ENCODE measurements at regions not wholly inside any gene's neighbourhood (a gene's known extent, or its start where the extent isn't known, plus 50 kb on each side); places are given as distances from the start of the nearest gene placed in this dataset.
"Not testable (repeated sequence)": the region's sequence is repeated elsewhere in the genome, so short reads cannot be mapped to it uniquely, and the experiment has no call there.

GRCh38 chr9:39567396-39567795, 211.9 kb downstream of the SPATA31A1 start:
- DNase-seq (ENCODE audit: low spot score): not testable (repeated sequence)

GRCh38 chr9:39568900-39569299, 213.4 kb downstream of the SPATA31A1 start:
- not testable (repeated sequence) for DNase-seq (ENCODE audit: low spot score)

- DNase-seq (ENCODE audit: low spot score): not testable (repeated sequence)
Observed at GRCh38 chr9:39573024-39574022, 217.9 kb downstream of the SPATA31A1 start.

GRCh38 chr9:39579000-39579399, 223.5 kb downstream of the SPATA31A1 start:
- not testable (repeated sequence) for DNase-seq (ENCODE audit: low spot score)

DNA sequence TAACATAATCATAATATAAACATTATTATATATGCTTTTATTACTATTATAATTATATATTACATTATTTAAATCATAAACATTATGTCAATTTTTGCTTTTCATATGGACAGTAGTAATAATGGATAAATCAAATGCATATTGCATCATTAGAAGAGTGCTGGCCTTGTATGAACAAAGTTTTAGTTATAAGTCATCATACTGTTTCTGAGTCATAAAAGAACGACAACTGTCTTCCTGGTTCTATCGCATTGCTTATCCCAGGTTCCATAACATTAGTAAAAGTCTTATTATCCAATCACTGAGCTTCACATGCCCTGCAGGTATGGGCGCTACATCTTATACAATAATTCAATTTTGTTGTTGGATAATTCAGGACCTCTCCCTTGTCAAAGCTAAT, 225.8 kb downstream of the SPATA31A1 start:
- DNase-seq (ENCODE audit: low spot score): not testable (repeated sequence)

- not testable (repeated sequence) for DNase-seq (ENCODE audit: low spot score)
Observed at GRCh38 chr9:39582677-39583412, 227.4 kb downstream of the SPATA31A1 start.

GRCh38 chr9:39583413-39583747, 227.9 kb downstream of the SPATA31A1 start:
- DNase-seq (ENCODE audit: low spot score): not testable (repeated sequence)

GRCh38 chr9:39585233-39585632, 229.8 kb downstream of the SPATA31A1 start:
- DNase-seq (ENCODE audit: low spot score): not testable (repeated sequence)

DNA sequence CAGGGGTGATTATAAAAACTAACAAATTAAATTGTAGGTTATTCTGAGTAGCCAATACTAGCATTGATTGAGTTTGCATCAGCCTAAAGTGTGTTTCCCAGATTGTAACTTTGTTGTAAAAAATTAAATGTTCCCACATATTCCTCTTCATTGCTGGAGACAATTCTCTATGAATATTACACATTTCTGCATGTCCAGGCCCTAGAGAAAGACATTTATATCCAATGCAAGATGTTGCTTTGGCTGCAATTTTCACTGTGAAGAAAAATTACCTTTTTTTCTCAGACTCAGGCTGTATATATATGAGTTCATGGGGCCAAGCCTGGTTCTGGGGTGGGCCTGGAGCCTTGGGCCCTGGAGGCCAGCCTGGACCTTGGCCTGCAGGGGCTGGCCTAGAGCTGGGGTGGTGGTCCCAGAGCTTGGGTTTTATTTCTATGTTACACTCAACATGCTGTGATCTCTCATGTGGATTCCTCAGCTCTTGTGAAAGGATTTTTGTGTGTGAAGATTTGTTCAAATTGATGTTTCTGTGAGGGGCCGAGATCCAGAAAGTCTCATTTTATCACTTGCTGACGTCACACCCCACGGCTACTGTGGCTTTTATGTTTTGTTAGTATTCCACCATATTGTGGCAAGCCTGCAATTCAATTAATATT, 232.5 kb downstream of the SPATA31A1 start:
- peak; percentile 7 for DNase-seq (ENCODE audit: low spot score)

DNA sequence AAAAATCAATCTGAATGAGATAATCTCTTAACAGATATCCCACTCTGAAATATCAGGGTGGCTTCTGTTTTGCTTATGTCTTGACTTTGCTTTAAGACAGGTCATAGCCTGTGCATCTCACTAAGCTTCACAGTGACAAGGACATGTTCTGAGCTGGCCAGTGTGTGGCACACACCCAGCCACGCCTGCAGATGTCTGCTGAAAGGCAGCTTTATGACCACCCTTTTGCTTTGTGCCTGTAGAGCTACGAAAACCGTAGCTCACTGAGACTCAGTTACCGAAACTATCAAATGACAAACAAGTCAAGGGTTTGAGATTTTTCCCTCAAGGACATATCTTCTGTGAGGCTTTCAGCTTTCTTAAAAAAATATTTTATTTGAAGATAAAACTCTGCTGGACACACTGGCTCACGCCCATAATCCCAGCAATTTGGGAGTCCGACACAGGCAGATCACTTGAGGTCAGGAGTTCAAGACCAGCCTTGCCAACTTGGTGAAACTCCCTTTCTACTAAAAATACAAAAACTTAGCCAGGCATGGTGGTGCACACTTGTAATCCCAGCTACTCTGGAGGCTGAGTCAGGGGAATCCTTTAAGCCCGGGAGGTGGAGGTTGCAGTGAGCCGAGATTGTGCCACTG, 233.2 kb downstream of the SPATA31A1 start:
- peak; percentile 4 for DNase-seq (ENCODE audit: low spot score)

DNA sequence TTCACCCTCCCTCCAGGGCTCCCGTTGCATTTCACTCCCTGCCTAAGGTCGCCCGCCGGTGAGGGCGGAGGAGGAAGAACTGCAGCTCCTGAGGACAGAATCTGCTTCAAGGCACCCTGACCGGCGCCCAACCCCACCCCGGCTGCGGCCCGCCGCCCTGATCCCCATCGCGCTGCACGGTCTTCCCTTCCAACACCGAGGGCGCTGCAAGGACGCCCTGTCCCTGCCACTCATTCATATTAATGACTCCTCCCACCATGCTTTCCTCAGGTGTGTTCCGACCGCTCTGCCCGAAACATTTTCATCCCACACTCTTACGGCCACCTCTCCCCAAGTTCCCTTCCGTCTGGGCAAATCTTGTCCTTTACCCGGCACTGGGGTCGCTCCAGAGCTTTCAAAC, 248.6 kb downstream of the SPATA31A1 start:
- DNase-seq (ENCODE audit: low spot score): not testable (repeated sequence)

- DNase-seq (ENCODE audit: low spot score): not testable (repeated sequence)
Observed at GRCh38 chr9:39611449-39612231, 256.2 kb downstream of the SPATA31A1 start.

GRCh38 chr9:39616480-39616879, 261.0 kb downstream of the SPATA31A1 start:
- not testable (repeated sequence) for DNase-seq (ENCODE audit: low spot score)

DNA sequence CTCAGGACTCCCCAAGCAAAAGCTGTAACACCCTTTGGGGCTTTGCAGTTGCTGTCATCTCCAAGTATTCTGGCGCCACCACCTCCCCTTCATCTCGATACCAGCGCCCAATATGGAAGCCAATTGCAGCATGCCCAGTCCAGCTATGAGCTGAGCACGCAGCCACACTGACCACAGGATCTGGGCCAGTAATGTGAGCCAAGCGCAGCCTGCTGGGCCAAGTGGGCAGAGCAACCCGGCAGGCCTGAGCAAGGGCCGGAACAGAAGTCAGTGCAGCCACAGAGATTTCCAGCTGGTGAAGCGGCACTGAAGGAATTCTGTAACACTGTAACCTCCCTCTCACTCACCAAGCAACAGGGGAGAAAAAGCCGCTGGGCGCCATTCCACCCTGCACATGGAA, 268.6 kb downstream of the SPATA31A1 start:
- DNase-seq (ENCODE audit: low spot score): not testable (repeated sequence)

- DNase-seq (ENCODE audit: low spot score): not testable (repeated sequence)
Observed at GRCh38 chr9:39632071-39632470, 276.6 kb downstream of the SPATA31A1 start.

DNA sequence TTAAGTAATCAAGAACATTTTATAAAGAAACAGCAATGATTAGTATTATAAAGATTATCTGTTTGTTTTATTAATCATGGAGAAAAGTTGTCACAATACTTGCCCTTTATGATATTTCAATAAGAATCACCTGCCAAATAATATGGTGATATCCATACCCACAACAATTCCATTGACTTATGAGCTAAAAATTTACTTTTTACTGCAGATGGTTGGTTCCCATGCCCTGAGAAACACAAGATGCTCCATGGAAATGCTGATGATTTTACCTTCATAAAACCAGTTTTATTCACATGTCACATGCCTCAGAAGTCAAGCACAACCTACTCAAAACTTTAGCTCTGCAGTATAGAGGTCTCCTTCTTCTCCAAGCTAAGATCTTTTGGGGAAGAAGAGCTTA, 293.6 kb downstream of the SPATA31A1 start:
- DNase-seq (ENCODE audit: low spot score): not testable (repeated sequence)

DNA sequence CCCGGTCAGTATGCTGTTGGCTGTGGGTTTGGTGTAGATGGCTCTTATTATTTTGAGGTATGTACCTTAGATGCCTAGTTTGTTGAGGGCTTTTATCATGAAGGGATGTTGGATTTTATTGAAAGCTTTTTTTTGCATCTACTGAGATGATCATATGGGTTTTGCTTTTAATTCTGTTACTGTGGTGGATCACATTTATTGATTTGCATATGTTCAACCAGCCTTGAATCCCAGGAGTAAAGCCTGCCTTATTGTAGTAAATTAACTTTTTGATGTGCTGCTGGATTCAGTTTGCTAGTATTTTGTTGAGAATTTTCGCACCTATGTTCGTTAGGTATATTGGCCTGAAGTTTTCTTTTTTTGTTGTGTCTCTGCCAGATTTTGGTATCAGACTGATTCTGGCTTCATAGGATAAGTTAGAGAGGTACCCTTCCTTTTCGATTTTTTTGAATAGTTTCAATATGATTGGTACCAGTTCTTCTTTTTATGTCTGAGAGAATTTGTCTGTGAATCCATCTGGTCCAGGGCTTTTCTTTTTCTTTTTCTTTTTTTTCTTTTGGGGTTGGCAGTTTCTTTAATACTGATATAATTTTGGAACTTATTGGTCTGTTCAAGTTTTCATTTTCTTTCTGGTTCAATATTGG, 301.6 kb downstream of the SPATA31A1 start:
- not testable (repeated sequence) for DNase-seq (ENCODE audit: low spot score)

- not testable (repeated sequence) for DNase-seq (ENCODE audit: low spot score)
Observed at GRCh38 chr9:39663020-39663419, 307.6 kb downstream of the SPATA31A1 start.

GRCh38 chr9:39663713-39664112, 308.2 kb downstream of the SPATA31A1 start:
- not testable (repeated sequence) for DNase-seq (ENCODE audit: low spot score)

DNA sequence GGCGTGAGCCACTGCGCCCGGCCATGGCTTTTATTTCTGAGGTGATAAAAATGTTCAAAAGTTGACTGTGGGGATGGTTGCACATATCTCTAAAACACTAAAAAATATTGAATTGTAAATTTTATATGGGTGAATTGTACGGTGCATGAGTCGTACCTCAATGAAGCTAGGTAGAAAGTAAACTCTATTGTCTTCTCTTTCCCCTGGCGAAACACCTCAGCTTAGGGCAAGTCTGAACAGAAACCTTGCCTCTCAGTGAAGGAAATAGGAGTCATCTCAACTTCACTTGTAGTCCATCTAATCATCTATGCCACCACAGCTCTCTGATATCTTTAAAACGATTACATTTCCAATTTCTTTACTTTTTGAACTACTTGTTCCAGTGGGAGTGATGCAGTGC, 309.6 kb downstream of the SPATA31A1 start:
- not testable (repeated sequence) for DNase-seq (ENCODE audit: low spot score)
